ENCODE measurements at regions not wholly inside any gene's neighbourhood (a gene's known extent, or its start where the extent isn't known, plus 50 kb on each side); places are given as distances from the start of the nearest gene placed in this dataset.

- Histone ChIP-seq H3K9ac (ENCODE audit: low read depth, low read length) (no peak overlapping the region), H3K4me1 (ENCODE audit: control insufficient read depth, insufficient read depth, low read length) (no peaks in the 10 kb centered on the region), H3K23ac (ENCODE audit: low read depth, low read length) (no peak overlapping the region), H3K4me3 (ENCODE audit: insufficient read depth, low read depth, low read length) (no peak overlapping the region), H2BK5ac (ENCODE audit: low read depth, low read length, poor library complexity, severe bottlenecking) (no peak overlapping the region), H3K27ac (ENCODE audit: insufficient read depth, low read length) (no peak overlapping the region), H2AFZ (replicated peaks; ENCODE audit: low read length, poor library complexity) (no peak overlapping the region), H3K56ac (ENCODE audit: extremely low read depth, insufficient read depth, low read length) (no peak overlapping the region), H3K4me2 (ENCODE audit: low read depth, low read length) (no peak overlapping the region), H3K79me1 (ENCODE audit: low read depth in 1 of 2, low read length in 2 of 2) (no peaks in the 10 kb centered on the region), H3K27me3 (ENCODE audit: control insufficient read depth, insufficient read depth, low read length) (no peaks in the 10 kb centered on the region), H2BK20ac (ENCODE audit: low read depth, low read length) (no peak overlapping the region), H2BK15ac (ENCODE audit: low read depth, low read length) (no peak overlapping the region), H2BK120ac (ENCODE audit: low read depth, low read length) (no peak overlapping the region), H4K91ac (ENCODE audit: insufficient read depth, low read depth, low read length) (no peak overlapping the region), H3K14ac (replicated peaks; ENCODE audit: low read depth, low read length) (no peak overlapping the region), H2AK9ac (replicated peaks; ENCODE audit: low read depth, low read length, poor library complexity) (no peak overlapping the region), H4K8ac (ENCODE audit: low read depth in 2 of 2, low read length in 2 of 2) (no peak overlapping the region), H3K9me1 (ENCODE audit: insufficient read depth, low read length) (no peaks in the 10 kb centered on the region), H3K36me3 (ENCODE audit: control insufficient read depth, insufficient read depth, low read length) (no peaks in the 10 kb centered on the region), H2AK5ac (ENCODE audit: low read depth, low read length) (no peak overlapping the region), H4K20me1 (ENCODE audit: insufficient read depth, low read length) (no peaks in the 10 kb centered on the region), H3K18ac (ENCODE audit: low read depth, low read length) (no peak overlapping the region), H3K9me3 (ENCODE audit: control insufficient read depth, insufficient read depth, low read length) (no peaks in the 10 kb centered on the region; the same call in 1 of the 2 replicates), H3K4ac (ENCODE audit: low read depth, low read length) (no peak overlapping the region), H4K5ac (ENCODE audit: low read depth, low read length) (no peak overlapping the region)
- dilution Hi-C loops (cut with HindIII; ENCODE audit: low sequenced_read_pairs, unreplicated experiment) (no loop called here), intact Hi-C loops (cut with micrococcal nuclease) (no loop called here), in situ Hi-C loops (cut with MboI; ENCODE audit: low sequenced_read_pairs) (no loop called here)
- no peak for DNase-seq
- BruUV-seq (replicated peaks): no TSS peak
- no CpG with 5 or more reads among the region's 1 CpG for WGBS, 2 experiments (ENCODE audit: extremely low coverage in 2 of 2, insufficient read length in 1 of 2)
- ATAC-seq (ENCODE audit: low read depth): no peak
- ChIA-PET POLR2A (ENCODE audit: unreplicated experiment) (no interaction called here), CTCF (no interaction called here)
- TF ChIP-seq CEBPB (IDR thresholded peaks at IDR 0.05; ENCODE audit: low read depth, low read length) (no peak), RAD21 (IDR thresholded peaks at IDR 0.05; ENCODE audit: low read length) (no peak), RFX5 (IDR thresholded peaks at IDR 0.05; ENCODE audit: low read depth, low read length) (no peak), NFE2L2 (IDR thresholded peaks at IDR 0.05; ENCODE audit: low read depth, low read length) (no peak), USF2 (IDR thresholded peaks at IDR 0.05; ENCODE audit: low read depth, low read length) (no peak), FOS (IDR thresholded peaks at IDR 0.05; ENCODE audit: low read depth, low read length) (no peak), CHD1 (IDR thresholded peaks at IDR 0.05; ENCODE audit: low read depth, low read length) (no peak), ELK1 (IDR thresholded peaks at IDR 0.05; ENCODE audit: borderline replicate concordance, low read depth, low read length) (no peak), BHLHE40 (IDR thresholded peaks at IDR 0.05; ENCODE audit: low read depth, low read length) (no peak), RCOR1 (IDR thresholded peaks at IDR 0.05; ENCODE audit: insufficient replicate concordance, low read length) (no peak), CTCF (conservative IDR thresholded peaks at IDR 0.05; ENCODE audit: low read depth, low read length) (no peak), MAFK (IDR thresholded peaks at IDR 0.05; ENCODE audit: low read depth, low read length) (no peak), MXI1 (IDR thresholded peaks at IDR 0.05; ENCODE audit: borderline replicate concordance, low read depth, low read length) (no peak), SMC3 (IDR thresholded peaks at IDR 0.05; ENCODE audit: low read depth, low read length) (no peak), POLR2A (IDR thresholded peaks at IDR 0.05; ENCODE audit: low read depth, low read length) (no peak), MAZ (IDR thresholded peaks at IDR 0.05; ENCODE audit: borderline replicate concordance, low read depth, low read length) (no peak)
Observed at GRCh38 chr3:86257955-86258641, 732.9 kb downstream of the VGLL3 start.
